ENCODE measurements at regions not wholly inside any gene's neighbourhood (a gene's known extent, or its start where the extent isn't known, plus 50 kb on each side); places are given as distances from the start of the nearest gene placed in this dataset.

- Histone ChIP-seq H2AFZ (ENCODE audit: low read depth, low read length) (no peak overlapping the region), H3K27ac (ENCODE audit: low read length) (no peak overlapping the region), H3K27me3 (ENCODE audit: insufficient read depth, low read depth, low read length) (no peaks in the 10 kb centered on the region), H3K9me3 (ENCODE audit: low read length) (no peaks in the 10 kb centered on the region), H3K9me2 (ENCODE audit: insufficient read depth, low read length) (no peaks in the 10 kb centered on the region), H3F3A (ENCODE audit: insufficient read depth, low read length, poor library complexity, severe bottlenecking) (no peaks in the 10 kb centered on the region), H3K4me2 (ENCODE audit: low read length) (peak overlapping the region; percentile 9), H3K36me3 (ENCODE audit: insufficient read depth, low read length) (no peaks in the 10 kb centered on the region), H4K20me1 (ENCODE audit: insufficient read depth) (no peaks in the 10 kb centered on the region), H3K4me3 (ENCODE audit: low read length) (no peak overlapping the region), H3K9ac (ENCODE audit: low read length) (no peak overlapping the region), H3K79me2 (replicated peaks; ENCODE audit: insufficient read depth, low read length) (no peaks in the 10 kb centered on the region)
- no peak for TF ChIP-seq MXI1 (conservative IDR thresholded peaks at IDR 0.05; ENCODE audit: poor library complexity, severe bottlenecking)
- TF ChIP-seq EZH2 (IDR thresholded peaks at IDR 0.05; ENCODE audit: borderline replicate concordance, insufficient read depth, low read length, poor library complexity, severe bottlenecking): no peak
- no peak for TF ChIP-seq RAD21 (conservative IDR thresholded peaks at IDR 0.05)
These were observed 288.0 kb upstream of the TLE3 start for GRCh38 chr15:70385711-70386110.

GRCh38 chr15:70385052-70385451 is 287.3 kb upstream of the TLE3 start:
- H3K9me2 ChIP-seq (ENCODE audit: insufficient read depth, low read length): no peaks in the 10 kb centered on the region
- no peaks in the 10 kb centered on the region for H3K79me2 ChIP-seq (replicated peaks; ENCODE audit: insufficient read depth, low read length)
- H4K20me1 ChIP-seq (ENCODE audit: insufficient read depth): no peaks in the 10 kb centered on the region
- no peak for TF ChIP-seq CTCF (IDR thresholded peaks at IDR 0.05; ENCODE audit: poor library complexity, severe bottlenecking)
- no peak for TF ChIP-seq MXI1 (conservative IDR thresholded peaks at IDR 0.05; ENCODE audit: poor library complexity, severe bottlenecking)
- no peak for TF ChIP-seq POLR2AphosphoS5 (IDR thresholded peaks at IDR 0.05)
- TF ChIP-seq EP300 (conservative IDR thresholded peaks at IDR 0.05; ENCODE audit: poor library complexity, severe bottlenecking): no peak
- no peak for TF ChIP-seq SMC3 (conservative IDR thresholded peaks at IDR 0.05; ENCODE audit: poor library complexity)
- TF ChIP-seq RAD21 (conservative IDR thresholded peaks at IDR 0.05): no peak
- TF ChIP-seq EZH2 (IDR thresholded peaks at IDR 0.05; ENCODE audit: borderline replicate concordance, insufficient read depth, low read length, poor library complexity, severe bottlenecking): no peak
- TF ChIP-seq TAF1 (IDR thresholded peaks at IDR 0.05; ENCODE audit: low read depth): no peak
- TF ChIP-seq REST (IDR thresholded peaks at IDR 0.05; ENCODE audit: borderline replicate concordance): no peak
- H3K27ac ChIP-seq (ENCODE audit: low read length): no peak overlapping the region
- no peak overlapping the region for H3K4me2 ChIP-seq (ENCODE audit: low read length)
- no peaks in the 10 kb centered on the region for H3K27me3 ChIP-seq (ENCODE audit: insufficient read depth, low read depth, low read length)
- H3K4me3 ChIP-seq (ENCODE audit: low read length): no peak overlapping the region
- H3K36me3 ChIP-seq (ENCODE audit: insufficient read depth, low read length): no peaks in the 10 kb centered on the region
- H2AFZ ChIP-seq (ENCODE audit: low read depth, low read length): no peak overlapping the region
- H3F3A ChIP-seq (ENCODE audit: insufficient read depth, low read length, poor library complexity, severe bottlenecking): no peaks in the 10 kb centered on the region
- no peak overlapping the region for H3K9ac ChIP-seq (ENCODE audit: low read length)
- H3K9me3 ChIP-seq (ENCODE audit: low read length): no peaks in the 10 kb centered on the region

- Histone ChIP-seq H4K20me1 (ENCODE audit: insufficient read depth) (no peaks in the 10 kb centered on the region), H3K9me3 (ENCODE audit: low read length) (no peaks in the 10 kb centered on the region), H3K27ac (ENCODE audit: low read length) (no peak overlapping the region), H2AFZ (ENCODE audit: low read depth, low read length) (no peak overlapping the region), H3K36me3 (ENCODE audit: insufficient read depth, low read length) (no peaks in the 10 kb centered on the region), H3K27me3 (ENCODE audit: insufficient read depth, low read depth, low read length) (no peaks in the 10 kb centered on the region), H3K4me2 (ENCODE audit: low read length) (no peak overlapping the region), H3K79me2 (replicated peaks; ENCODE audit: insufficient read depth, low read length) (no peaks in the 10 kb centered on the region), H3K4me3 (ENCODE audit: low read length) (no peak overlapping the region), H3F3A (ENCODE audit: insufficient read depth, low read length, poor library complexity, severe bottlenecking) (no peaks in the 10 kb centered on the region), H3K9ac (ENCODE audit: low read length) (no peak overlapping the region), H3K9me2 (ENCODE audit: insufficient read depth, low read length) (no peaks in the 10 kb centered on the region)
- no peak for TF ChIP-seq REST (IDR thresholded peaks at IDR 0.05; ENCODE audit: borderline replicate concordance)
- no peak for TF ChIP-seq RAD21 (conservative IDR thresholded peaks at IDR 0.05)
- no peak for TF ChIP-seq EP300 (conservative IDR thresholded peaks at IDR 0.05; ENCODE audit: poor library complexity, severe bottlenecking)
- TF ChIP-seq MXI1 (conservative IDR thresholded peaks at IDR 0.05; ENCODE audit: poor library complexity, severe bottlenecking): no peak
- TF ChIP-seq CTCF (IDR thresholded peaks at IDR 0.05; ENCODE audit: poor library complexity, severe bottlenecking): no peak
- no peak for TF ChIP-seq EZH2 (IDR thresholded peaks at IDR 0.05; ENCODE audit: borderline replicate concordance, insufficient read depth, low read length, poor library complexity, severe bottlenecking)
- TF ChIP-seq TAF1 (IDR thresholded peaks at IDR 0.05; ENCODE audit: low read depth): no peak
- TF ChIP-seq SMC3 (conservative IDR thresholded peaks at IDR 0.05; ENCODE audit: poor library complexity): no peak
- no peak for TF ChIP-seq POLR2AphosphoS5 (IDR thresholded peaks at IDR 0.05)
These were observed 286.1 kb upstream of the TLE3 start for GRCh38 chr15:70383856-70384255.

All from neural cell (in vitro differentiated cells).